ENCODE measurements at regions not wholly inside any gene's neighbourhood (a gene's known extent, or its start where the extent isn't known, plus 50 kb on each side); places are given as distances from the start of the nearest gene placed in this dataset.
A peak's percentile ranks its signal among the peaks of the same experiment; 100 is the strongest.
"Not testable (repeated sequence)": the region's sequence is repeated elsewhere in the genome, so short reads cannot be mapped to it uniquely, and the experiment has no call there.

DNA sequence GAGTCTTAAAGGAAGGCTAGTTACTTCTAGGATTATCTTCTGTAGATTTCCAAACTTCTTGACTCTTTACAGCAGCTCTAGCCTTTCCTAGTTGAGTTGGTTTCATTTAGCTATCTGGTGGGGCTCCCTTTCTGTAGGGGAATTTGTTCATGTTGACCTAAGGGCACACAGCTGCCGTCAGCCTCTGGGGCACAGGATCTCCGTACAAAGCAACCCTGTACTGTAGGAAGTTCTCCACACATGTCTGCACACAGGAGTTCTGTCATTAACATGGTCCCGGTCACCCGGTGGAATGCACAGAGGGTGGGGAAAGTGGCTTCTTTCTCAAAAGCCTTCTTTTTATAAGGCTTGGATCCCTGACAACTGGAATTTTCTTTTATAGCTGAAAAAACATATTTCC, 88.7 kb upstream of the TNIK start:
- peak; percentile 11 for DNase-seq

DNA sequence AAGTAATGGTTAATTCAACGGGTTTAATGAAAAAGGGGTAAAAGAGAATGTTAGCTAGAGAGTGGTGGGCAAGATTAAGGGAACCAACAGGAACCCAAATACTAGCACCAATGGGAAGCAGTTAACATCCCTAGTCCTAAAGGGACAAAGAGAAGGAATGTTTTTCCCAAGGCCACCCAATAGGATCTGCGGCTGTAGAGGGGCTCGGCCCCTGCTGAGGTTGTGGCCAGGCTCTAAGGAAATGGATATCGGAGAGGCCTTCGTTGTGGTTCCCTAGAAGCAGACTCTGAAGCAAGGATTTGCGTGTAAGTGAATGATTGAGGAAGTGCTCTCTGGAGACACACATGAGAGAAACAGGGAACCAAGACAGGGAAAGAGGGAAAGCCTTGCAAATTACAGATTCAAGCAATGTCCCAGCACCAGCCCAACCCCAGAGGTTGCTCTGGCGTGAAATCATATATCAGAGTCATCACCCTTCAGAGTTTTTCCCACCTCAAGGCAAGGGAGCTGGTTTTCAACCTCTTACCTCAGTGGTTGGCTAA, 83.6 kb upstream of the TNIK start:
- no peak for DNase-seq

GRCh38 chr3:171542976-171543375, 82.8 kb upstream of the TNIK start:
- no peak for DNase-seq

- no peak for DNase-seq
Measured at GRCh38 chr3:171541647-171542046, 81.4 kb upstream of the TNIK start.

- DNase-seq, result no peak
Measured at GRCh38 chr3:171541181-171541580, 81.0 kb upstream of the TNIK start.

- no peak for DNase-seq
Measured at GRCh38 chr3:171535799-171536198, 75.6 kb upstream of the TNIK start.

DNA sequence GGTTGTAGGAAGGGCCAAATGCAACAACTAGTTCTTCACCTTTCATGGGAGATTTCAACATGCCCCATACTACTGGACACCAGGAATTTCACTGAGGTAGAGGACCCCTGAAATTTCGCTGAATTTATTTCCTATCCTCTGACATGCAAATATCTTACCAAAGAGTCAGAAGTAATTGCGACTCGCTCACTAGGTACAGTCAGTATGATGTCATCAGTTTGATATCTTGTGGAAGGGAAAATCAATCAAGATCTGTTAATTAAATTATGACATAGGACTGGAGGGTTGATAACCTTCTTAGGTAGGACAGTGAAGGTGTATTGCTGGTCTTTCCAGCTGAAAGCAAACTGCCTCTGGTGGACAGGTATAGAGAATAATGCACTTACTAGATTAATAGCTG, 74.9 kb upstream of the TNIK start:
- no peak for DNase-seq

DNA sequence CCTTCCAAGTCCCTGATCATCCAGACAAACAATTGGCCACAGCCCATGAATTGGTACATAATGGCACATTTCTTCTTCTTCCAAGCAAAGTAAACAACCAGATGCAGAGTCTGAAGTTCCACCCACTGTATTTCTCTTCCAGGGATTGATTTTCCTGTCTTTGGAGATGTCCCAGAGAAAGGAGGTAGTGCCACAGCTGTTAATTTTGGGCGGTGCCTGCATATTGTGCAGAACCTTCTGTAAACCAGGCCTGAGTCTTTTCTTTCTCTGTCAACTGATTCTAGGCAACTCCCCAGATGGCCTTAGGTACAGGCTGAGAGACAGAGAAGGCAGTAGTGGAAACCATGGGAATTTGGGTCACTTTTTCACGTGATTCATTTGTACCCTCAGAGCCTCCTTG, 73.5 kb upstream of the TNIK start:
- DNase-seq, result no peak

- no peak for DNase-seq
Measured at GRCh38 chr3:171532294-171532693, 72.1 kb upstream of the TNIK start.

DNA sequence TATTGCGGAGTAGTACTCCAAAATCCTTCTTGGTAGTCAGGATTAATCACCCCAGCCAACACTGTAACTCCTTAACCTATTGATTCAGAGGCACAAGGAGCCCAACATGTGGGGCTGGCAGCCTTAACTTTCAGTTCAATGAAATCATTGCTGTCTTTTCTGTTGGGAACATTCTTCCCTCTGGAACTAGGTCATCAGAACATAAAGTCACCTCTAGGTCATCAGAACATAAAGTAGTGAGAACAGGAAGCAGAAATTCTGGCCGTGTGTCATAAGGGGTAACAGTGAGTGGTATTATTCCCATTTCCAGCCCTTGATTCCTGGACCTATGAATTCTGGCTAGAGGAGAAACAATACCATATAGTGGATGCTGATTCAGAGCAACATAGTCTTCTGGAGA, 71.5 kb upstream of the TNIK start:
- no peak for DNase-seq

- DNase-seq, result peak; percentile 8
Measured at GRCh38 chr3:171528102-171528501, 67.9 kb upstream of the TNIK start.

GRCh38 chr3:171526869-171527268, 66.7 kb upstream of the TNIK start:
- peak; percentile 83 for DNase-seq

DNA sequence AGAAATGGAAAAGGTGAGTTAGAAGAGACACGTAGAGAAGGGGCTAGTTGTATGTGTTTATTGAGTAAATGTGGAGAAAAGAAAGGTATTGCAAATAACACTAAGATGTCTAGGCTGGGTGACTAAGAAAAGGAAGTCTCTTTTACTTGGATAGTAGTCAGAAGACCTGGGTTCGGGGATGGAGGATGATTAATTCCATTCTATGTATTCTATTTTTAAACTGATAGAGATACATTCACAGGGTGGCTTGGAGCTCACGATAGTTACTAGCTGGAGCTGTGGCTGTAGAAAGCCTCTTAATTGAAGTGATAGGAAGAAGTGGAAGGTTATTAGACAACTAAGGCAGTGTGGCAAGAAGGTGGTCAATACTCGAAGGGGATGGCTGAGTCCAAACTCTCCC, 65.9 kb upstream of the TNIK start:
- DNase-seq, result peak; percentile 29

DNA sequence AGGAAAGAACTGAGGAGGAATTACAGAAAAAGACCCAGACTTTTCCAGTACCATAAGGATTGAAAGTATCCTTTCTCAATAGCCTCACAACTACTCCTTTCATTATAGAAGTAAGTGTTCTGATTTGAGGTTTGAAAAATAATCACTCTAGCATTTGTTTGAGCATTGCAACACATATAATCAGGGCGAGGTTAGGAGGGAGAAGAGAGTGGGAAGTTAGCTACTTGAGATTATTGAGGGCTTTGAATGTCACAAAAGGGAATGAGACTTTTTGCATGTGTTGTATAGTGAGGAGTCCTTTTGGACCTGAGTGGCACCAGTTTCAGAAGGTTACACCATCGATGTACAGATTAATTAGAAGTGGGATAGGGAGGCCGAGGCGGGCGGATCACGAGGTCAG, 65.2 kb upstream of the TNIK start:
- no peak for DNase-seq

DNA sequence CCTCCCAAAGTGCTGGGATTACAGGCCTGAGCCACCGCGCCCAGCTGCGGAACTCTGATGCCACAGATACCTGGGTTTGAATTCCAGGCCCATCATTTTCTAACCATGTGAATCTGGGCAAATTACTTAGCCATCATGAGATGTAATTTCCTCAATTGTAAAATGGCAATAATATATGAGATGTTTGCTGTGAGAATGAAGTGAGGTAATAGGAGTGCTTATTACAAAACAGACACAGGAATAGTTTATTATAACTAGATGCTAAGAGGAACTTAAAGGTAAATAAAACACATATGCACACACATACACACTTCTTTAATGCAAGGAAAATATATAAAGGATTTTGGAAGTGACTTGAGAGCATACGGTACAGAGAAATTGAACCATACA, 64.7 kb upstream of the TNIK start:
- DNase-seq, result no peak

DNA sequence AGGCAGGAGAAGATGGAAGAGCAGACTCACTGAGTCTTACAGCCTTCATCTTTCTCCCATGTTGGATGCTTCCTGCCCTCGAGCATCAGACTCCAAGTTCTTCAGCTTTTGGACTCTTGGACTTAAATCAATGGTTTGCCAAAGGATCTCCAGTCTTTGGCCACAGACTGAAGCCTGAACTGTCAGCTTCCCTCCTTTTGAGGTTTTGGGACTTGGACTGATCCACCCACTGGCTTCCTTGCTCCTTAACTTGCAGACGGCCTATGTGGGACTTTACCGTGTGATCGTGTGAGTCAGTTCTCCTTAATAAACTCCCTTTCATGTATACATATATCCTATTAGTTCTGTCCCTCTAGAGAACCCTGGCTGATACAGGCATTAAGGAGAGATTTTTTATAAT, 62.4 kb upstream of the TNIK start:
- DNase-seq, result no peak

DNA sequence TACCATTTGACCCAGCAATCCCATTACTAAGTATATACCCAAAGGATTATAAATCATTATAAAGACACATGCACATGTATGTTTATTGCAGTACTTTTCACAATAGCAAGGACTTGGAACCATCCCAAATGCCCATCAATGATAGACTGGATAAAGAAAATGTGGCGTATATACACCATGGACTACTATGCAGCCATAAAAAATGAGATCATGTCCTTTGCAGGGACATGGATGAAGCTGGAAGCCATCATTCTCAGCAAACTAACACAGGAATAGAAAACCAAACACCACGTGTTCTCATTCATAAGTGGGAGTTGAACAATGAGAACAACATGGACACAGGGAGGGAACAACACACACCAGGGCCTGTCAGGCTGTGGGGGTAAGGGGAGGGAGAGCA, 59.2 kb upstream of the TNIK start:
- not testable (repeated sequence) for DNase-seq

- DNase-seq, result no peak
Measured at GRCh38 chr3:171516765-171517164, 56.6 kb upstream of the TNIK start.

DNA sequence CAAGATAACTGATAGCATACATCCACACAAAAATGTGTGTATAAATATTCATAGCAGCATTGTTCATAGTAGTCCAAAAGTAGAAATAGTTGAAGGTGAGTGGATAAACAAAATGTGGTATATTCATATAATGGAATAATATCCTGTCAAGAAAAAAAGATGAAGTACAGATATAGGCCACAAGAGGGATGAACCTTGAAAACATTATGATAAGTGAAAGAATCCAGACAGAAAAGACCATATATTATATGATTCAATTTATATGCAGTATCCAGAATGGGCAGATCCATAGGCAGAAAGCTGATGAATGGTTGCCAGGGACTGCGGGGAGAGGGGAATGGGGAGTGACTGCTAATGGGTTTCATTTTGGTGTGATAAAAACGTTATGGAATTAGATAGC, 54.3 kb upstream of the TNIK start:
- no peak for DNase-seq

DNA sequence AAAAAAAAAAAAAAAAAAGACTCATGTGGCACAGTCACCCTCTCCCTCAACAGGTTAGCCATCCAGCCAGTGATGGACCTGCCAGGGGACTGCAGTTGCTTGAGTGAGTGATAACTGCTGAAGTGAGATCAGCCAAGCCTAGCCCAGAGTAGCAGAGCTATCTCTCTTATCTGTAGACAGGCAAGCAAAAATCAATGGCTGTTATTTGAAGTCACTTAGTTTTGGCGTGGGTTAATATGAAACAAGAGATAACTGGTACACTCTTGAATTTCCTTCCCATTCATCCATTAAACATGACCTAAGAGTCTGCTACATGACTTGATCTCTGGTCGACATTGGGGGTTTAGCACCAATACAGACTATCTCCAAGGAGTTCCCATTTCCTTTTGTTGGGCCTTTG, 51.2 kb upstream of the TNIK start:
- no peak for DNase-seq

Measured in fibroblast of skin of scalp (primary cell).